HL-60 (cell line): ENCODE measurements at regions not wholly inside any gene's neighbourhood (a gene's known extent, or its start where the extent isn't known, plus 50 kb on each side); places are given as distances from the start of the nearest gene placed in this dataset.

Source experiments
- DNase-seq, 2 experiments: peaks; one replicate each; pipeline ENCODE4 v3.0.0-alpha.2; 2010 to 2020; ENCODE audit warnings: low read depth in 1 of 2, low spot score in 1 of 2
- H3K27ac ChIP-seq: fragments of 250-450 bp; sonication (Bioruptor Pico); replicated peaks from 2 replicates; pipeline ENCODE4 v1.5.1; 2020; ENCODE audit warnings: mild to moderate bottlenecking, moderate library complexity
- H3K27me3 ChIP-seq: fragments of 250-450 bp; sonication (Bioruptor Pico); 2 replicates; pipeline ENCODE4 v1.5.1; 2021; ENCODE audit warnings: mild to moderate bottlenecking, moderate library complexity; ENCODE audit not compliant: insufficient read depth, poor library complexity, severe bottlenecking
- H3K4me3 ChIP-seq: replicated peaks from 2 replicates; pipeline ENCODE4 v1.5.1; 2011; ENCODE audit warnings: mild to moderate bottlenecking, control low read depth, low read length; ENCODE audit not compliant: insufficient read depth
- CTCF ChIP-seq: IDR thresholded peaks from one replicate; pipeline ENCODE4 v1.5.1; 2011; ENCODE audit warnings: low read length, control low read depth, inconsistent platforms; ENCODE audit not compliant: insufficient read depth
- GABPA ChIP-seq: IDR thresholded peaks from 2 replicates; pipeline ENCODE4 v1.6.1; 2012; ENCODE audit warnings: low read depth
- POLR2AphosphoS5 ChIP-seq: IDR thresholded peaks from 2 replicates; pipeline ENCODE4 v1.6.1; 2012; ENCODE audit warnings: low read depth
- REST ChIP-seq: IDR thresholded peaks from 2 replicates; pipeline ENCODE4 v1.6.1; 2012; ENCODE audit warnings: low read depth; ENCODE audit not compliant: insufficient replicate concordance
- SPI1 ChIP-seq: IDR thresholded peaks from 2 replicates; pipeline ENCODE4 v1.6.1; 2012; ENCODE audit warnings: low read depth, mild to moderate bottlenecking, borderline replicate concordance

DNA sequence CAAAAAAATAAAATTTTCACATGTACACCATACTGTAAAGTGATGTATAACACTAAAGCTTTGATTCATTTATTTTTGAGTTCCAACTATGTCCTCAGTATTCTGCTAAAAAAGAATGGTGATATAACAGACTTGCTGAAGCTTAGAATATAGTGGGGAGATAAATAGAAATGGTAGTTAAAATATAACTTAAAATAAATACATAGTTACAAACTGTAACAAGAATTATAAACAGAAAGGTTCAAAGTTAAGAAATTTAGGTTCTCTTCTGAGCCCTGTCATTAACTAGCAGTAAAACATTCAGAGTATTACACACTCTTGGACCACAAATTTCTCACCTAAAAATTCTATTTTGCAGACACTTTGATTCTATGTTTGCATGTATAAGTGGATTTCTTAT is 392.1 kb downstream of the ANXA1 start:
- DNase-seq = no peak
- no peak overlapping the region for H3K4me3 ChIP-seq
- H3K27ac ChIP-seq = no peak overlapping the region
- TF ChIP-seq CTCF (no peak), REST (no peak), POLR2AphosphoS5 (no peak), GABPA (no peak), SPI1 (no peak)
- H3K27me3 ChIP-seq = no peaks in the 10 kb centered on the region

GRCh38 chr9:73548201-73548600 is 396.5 kb downstream of the ANXA1 start:
- no peak for TF ChIP-seq POLR2AphosphoS5
- TF ChIP-seq REST = no peak
- no peak for TF ChIP-seq GABPA
- TF ChIP-seq CTCF = no peak
- no peak for TF ChIP-seq SPI1
- DNase-seq = no peak
- H3K27ac ChIP-seq = no peak overlapping the region

GRCh38 chr9:73549991-73550390 is 398.3 kb downstream of the ANXA1 start:
- TF ChIP-seq POLR2AphosphoS5 (no peak), CTCF (no peak), SPI1 (no peak), GABPA (no peak), REST (no peak)
- H3K4me3 ChIP-seq = no peak overlapping the region
- no peak for DNase-seq
- H3K27me3 ChIP-seq = no peaks in the 10 kb centered on the region
- no peak overlapping the region for H3K27ac ChIP-seq

More at GRCh38 chr9:73548201-73548600, 396.5 kb downstream of the ANXA1 start:
- Histone ChIP-seq H3K27me3 (no peaks in the 10 kb centered on the region), H3K4me3 (no peak overlapping the region)
